ENCODE measurements at regions not wholly inside any gene's neighbourhood (a gene's known extent, or its start where the extent isn't known, plus 50 kb on each side); places are given as distances from the start of the nearest gene placed in this dataset.

DNA sequence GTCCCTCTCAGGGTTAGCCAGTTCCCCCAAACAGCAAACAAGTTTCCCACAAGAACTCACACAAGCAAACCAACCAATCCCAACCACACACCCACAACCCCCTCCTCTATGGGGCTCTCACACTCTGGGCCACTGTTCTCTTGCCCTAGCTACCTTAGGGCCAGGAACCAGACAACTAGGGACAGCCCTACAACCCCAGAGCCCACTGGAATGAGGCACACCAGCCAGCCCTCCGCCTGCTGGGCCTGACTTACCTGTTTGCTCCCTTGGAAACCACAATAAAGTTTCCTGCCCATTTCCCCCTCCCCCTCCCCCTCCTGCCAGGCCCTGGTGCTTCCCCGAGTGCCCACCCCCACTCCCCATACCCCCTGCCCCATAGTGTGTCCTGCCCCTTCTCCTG lies 132.6 kb downstream of the WDR11 start (continued):
- TF ChIP-seq MEF2A (IDR thresholded peaks at IDR 0.05; ENCODE audit: insufficient read depth, low read depth, low read length) (no peak), CBFB (IDR thresholded peaks at IDR 0.05; ENCODE audit: low read depth) (no peak), RELA (IDR thresholded peaks at IDR 0.05; ENCODE audit: borderline replicate concordance, partially characterized antibody) (no peak), CREM (IDR thresholded peaks at IDR 0.05; ENCODE audit: low read depth) (no peak)
- TF ChIP-seq, protein P1, sequence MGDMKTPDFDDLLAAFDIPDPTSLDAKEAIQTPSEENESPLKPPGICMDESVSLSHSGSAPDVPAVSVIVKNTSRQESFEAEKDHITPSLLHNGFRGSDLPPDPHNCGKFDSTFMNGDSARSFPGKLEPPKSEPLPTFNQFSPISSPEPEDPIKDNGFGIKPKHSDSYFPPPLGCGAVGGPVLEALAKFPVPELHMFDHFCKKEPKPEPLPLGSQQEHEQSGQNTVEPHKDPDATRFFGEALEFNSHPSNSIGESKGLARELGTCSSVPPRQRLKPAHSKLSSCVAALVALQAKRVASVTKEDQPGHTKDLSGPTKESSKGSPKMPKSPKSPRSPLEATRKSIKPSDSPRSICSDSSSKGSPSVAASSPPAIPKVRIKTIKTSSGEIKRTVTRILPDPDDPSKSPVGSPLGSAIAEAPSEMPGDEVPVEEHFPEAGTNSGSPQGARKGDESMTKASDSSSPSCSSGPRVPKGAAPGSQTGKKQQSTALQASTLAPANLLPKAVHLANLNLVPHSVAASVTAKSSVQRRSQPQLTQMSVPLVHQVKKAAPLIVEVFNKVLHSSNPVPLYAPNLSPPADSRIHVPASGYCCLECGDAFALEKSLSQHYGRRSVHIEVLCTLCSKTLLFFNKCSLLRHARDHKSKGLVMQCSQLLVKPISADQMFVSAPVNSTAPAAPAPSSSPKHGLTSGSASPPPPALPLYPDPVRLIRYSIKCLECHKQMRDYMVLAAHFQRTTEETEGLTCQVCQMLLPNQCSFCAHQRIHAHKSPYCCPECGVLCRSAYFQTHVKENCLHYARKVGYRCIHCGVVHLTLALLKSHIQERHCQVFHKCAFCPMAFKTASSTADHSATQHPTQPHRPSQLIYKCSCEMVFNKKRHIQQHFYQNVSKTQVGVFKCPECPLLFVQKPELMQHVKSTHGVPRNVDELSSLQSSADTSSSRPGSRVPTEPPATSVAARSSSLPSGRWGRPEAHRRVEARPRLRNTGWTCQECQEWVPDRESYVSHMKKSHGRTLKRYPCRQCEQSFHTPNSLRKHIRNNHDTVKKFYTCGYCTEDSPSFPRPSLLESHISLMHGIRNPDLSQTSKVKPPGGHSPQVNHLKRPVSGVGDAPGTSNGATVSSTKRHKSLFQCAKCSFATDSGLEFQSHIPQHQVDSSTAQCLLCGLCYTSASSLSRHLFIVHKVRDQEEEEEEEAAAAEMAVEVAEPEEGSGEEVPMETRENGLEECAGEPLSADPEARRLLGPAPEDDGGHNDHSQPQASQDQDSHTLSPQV (IDR thresholded peaks at IDR 0.05): no peak
- TF ChIP-seq, protein P2, sequence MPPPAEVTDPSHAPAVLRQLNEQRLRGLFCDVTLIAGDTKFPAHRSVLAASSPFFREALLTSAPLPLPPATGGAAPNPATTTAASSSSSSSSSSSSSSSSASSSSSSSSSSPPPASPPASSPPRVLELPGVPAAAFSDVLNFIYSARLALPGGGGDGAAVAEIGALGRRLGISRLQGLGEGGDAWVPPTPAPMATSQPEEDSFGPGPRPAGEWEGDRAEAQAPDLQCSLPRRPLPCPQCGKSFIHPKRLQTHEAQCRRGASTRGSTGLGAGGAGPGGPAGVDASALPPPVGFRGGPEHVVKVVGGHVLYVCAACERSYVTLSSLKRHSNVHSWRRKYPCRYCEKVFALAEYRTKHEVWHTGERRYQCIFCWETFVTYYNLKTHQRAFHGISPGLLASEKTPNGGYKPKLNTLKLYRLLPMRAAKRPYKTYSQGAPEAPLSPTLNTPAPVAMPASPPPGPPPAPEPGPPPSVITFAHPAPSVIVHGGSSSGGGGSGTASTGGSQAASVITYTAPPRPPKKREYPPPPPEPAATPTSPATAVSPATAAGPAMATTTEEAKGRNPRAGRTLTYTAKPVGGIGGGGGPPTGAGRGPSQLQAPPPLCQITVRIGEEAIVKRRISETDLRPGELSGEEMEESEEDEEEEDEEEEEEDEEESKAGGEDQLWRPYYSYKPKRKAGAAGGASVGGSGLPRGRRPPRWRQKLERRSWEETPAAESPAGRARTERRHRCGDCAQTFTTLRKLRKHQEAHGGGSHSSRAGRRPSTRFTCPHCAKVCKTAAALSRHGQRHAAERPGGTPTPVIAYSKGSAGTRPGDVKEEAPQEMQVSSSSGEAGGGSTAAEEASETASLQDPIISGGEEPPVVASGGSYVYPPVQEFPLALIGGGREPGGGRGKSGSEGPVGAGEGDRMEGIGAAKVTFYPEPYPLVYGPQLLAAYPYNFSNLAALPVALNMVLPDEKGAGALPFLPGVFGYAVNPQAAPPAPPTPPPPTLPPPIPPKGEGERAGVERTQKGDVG (CRISPR knock-in tag; IDR thresholded peaks at IDR 0.05): no peak

Measured in GM12878 (cell line).